Endothelial cell of umbilical vein (primary cell): ENCODE measurements at regions not wholly inside any gene's neighbourhood (a gene's known extent, or its start where the extent isn't known, plus 50 kb on each side); places are given as distances from the start of the nearest gene placed in this dataset.

ENCODE experiments used
- BruUV-seq: library from RNA; stranded (reverse); fragments of 400-500 nt; replicated peaks from 2 replicates; lab custom pipeline; 2021; lab: Mats Ljungman, UMichigan
- CTCF ChIA-PET: fragments of 300-600, 350-600 bp; sonication (Branson Sonifier 250); formaldehyde crosslinking; loops from one replicate; lab custom pipeline; 2021; ENCODE audit warnings: antibody characterized with exemption, inconsistent platforms; lab: Charles Lee
- POLR2A ChIA-PET: fragments of 300-600, 350-600 bp; sonication (Branson Sonifier 250); formaldehyde crosslinking; loops from one replicate; lab custom pipeline; 2021; ENCODE audit warnings: antibody characterized with exemption, inconsistent platforms; lab: Charles Lee
- DNase-seq: peaks from one replicate; pipeline ENCODE4 v3.0.0-alpha.2; 2011; ENCODE audit warnings: low read depth, low spot score
- FAIRE-seq: peaks from 2 replicates; lab custom pipeline; 2011; peaks lifted over from hg19 to GRCh38; lab: Jason Lieb, UNC
- H2AFZ ChIP-seq: 2 replicates; pipeline ENCODE4 v1.6.0; 2012; ENCODE audit warnings: low read depth, low read length, control low read depth, inconsistent platforms
- H3K27ac ChIP-seq: 2 replicates; pipeline ENCODE4 v1.5.1; 2011; ENCODE audit warnings: low read depth, mild to moderate bottlenecking, control low read depth, low read length, moderate library complexity; ENCODE audit not compliant: insufficient read depth
- H3K27me3 ChIP-seq, 2 experiments: 2 replicates each; pipeline versions ENCODE4 v1.6.0 to v1.6.1; 2011; ENCODE audit warnings: low read length in 2 of 2, mixed read lengths in 1 of 2; ENCODE audit not compliant: control insufficient read depth in 2 of 2, insufficient read depth in 2 of 2
- H3K36me3 ChIP-seq, 2 experiments: 2 replicates in 1 of 2; 3 replicates in 1 of 2; pipeline ENCODE4 v1.5.1; 2011; ENCODE audit warnings: low read length in 2 of 2, mild to moderate bottlenecking in 1 of 2, moderate library complexity in 1 of 2; ENCODE audit not compliant: control insufficient read depth in 2 of 2, insufficient read depth in 2 of 2; ENCODE audit errors: extremely low read depth in 1 of 2
- H3K4me1 ChIP-seq: 3 replicates; pipeline ENCODE4 v1.5.1; 2011; ENCODE audit warnings: mild to moderate bottlenecking, low read length; ENCODE audit not compliant: control insufficient read depth, insufficient read depth; ENCODE audit errors: extremely low read depth
- H3K4me2 ChIP-seq: 2 replicates; pipeline ENCODE4 v1.6.1; 2011; ENCODE audit warnings: low read length, control low read depth, mixed read lengths; ENCODE audit not compliant: insufficient read depth
- H3K4me3 ChIP-seq, 3 experiments: fragments of 200-600 bp in 1 of 3; sonication (generic), shearing (Covaris generic) in 1 of 3; replicated peaks in 1 of 3; 2 replicates each; pipeline ENCODE4 v1.5.1; 2011 to 2016; ENCODE audit warnings: control low read depth in 3 of 3, low read length in 3 of 3, mild to moderate bottlenecking in 2 of 3, inconsistent platforms in 1 of 3, low read depth in 1 of 3, moderate library complexity in 1 of 3; ENCODE audit not compliant: insufficient read depth in 1 of 3
- H3K79me2 ChIP-seq: 2 replicates; pipeline ENCODE4 v1.6.0; 2012; ENCODE audit warnings: low read length, inconsistent platforms; ENCODE audit not compliant: control insufficient read depth, insufficient read depth
- H3K9ac ChIP-seq: replicated peaks from 2 replicates; pipeline ENCODE3; 2011; ENCODE audit warnings: low read length, control low read depth; ENCODE audit not compliant: insufficient read depth; ENCODE audit errors: extremely low read depth
- H3K9me1 ChIP-seq: replicated peaks from 3 replicates; pipeline ENCODE4 v1.6.0; 2011; ENCODE audit warnings: mild to moderate bottlenecking, low read length; ENCODE audit not compliant: control insufficient read depth, insufficient read depth; ENCODE audit errors: extremely low read depth
- H3K9me3 ChIP-seq: replicated peaks from 2 replicates; pipeline ENCODE4 v1.5.1; 2012; ENCODE audit warnings: low read length, inconsistent platforms; ENCODE audit not compliant: control insufficient read depth, insufficient read depth
- H4K20me1 ChIP-seq: replicated peaks from 2 replicates; pipeline ENCODE3; 2011; ENCODE audit warnings: mild to moderate bottlenecking, low read length; ENCODE audit not compliant: control insufficient read depth, insufficient read depth; ENCODE audit errors: extremely low read depth
- CTCF ChIP-seq, 2 donors: IDR thresholded peaks; 1 replicate in 1 of 2; 2 replicates in 1 of 2; pipeline ENCODE4 v1.5.1; 2011; ENCODE audit warnings: low read length in 2 of 2, mild to moderate bottlenecking in 2 of 2, moderate library complexity in 2 of 2, control low read depth in 1 of 2, inconsistent platforms in 1 of 2, low read depth in 1 of 2; ENCODE audit not compliant: insufficient read depth in 1 of 2; ENCODE audit errors: extremely low read depth in 1 of 2
- FOS ChIP-seq: IDR thresholded peaks from 2 replicates; pipeline ENCODE4 v1.6.1; 2011; ENCODE audit warnings: mild to moderate bottlenecking, low read length, moderate library complexity, borderline replicate concordance; ENCODE audit not compliant: insufficient read depth
- GATA2 ChIP-seq: IDR thresholded peaks from 2 replicates; pipeline ENCODE4 v1.7.0; 2011; ENCODE audit warnings: low read depth, mild to moderate bottlenecking, moderate library complexity, mixed read lengths, low read length; ENCODE audit not compliant: insufficient read length, insufficient read depth
- JUN ChIP-seq: IDR thresholded peaks from 2 replicates; pipeline ENCODE4 v1.6.1; 2011; ENCODE audit warnings: borderline replicate concordance, low read depth; ENCODE audit not compliant: insufficient read length, insufficient read depth
- POLR2A ChIP-seq: IDR thresholded peaks from 2 replicates; pipeline ENCODE4 v1.6.1; 2012; ENCODE audit warnings: low read depth, mild to moderate bottlenecking, control low read depth, low read length
- dilution Hi-C: fragments of 300-500 bp; cut with MboI; formaldehyde crosslinking; loops from one replicate; pipeline ENCODE4 v1.15.0; 2019; ENCODE audit warnings: low sequenced_read_pairs; ENCODE audit not compliant: extremely low pct_ligation_motif_present
- intact Hi-C: fragments of 100-400 bp; cut with micrococcal nuclease; formaldehyde crosslinking; loops from one replicate; pipeline ENCODE4 v1.10.0; 2022

GRCh38 chr12:19674437-19674836 is 235.1 kb downstream of the AEBP2 start:
- no peak for FAIRE-seq
- POLR2A ChIA-PET: no interaction called here

More at GRCh38 chr12:19674437-19674836, 235.1 kb downstream of the AEBP2 start:
- H2AFZ ChIP-seq: no peak overlapping the region
- H3K79me2 ChIP-seq: no peaks in the 10 kb centered on the region
- H3K9me3 ChIP-seq: no peaks in the 10 kb centered on the region
- CTCF ChIA-PET: no interaction called here
- H3K9ac ChIP-seq: no peak overlapping the region
- H3K9me1 ChIP-seq: no peaks in the 10 kb centered on the region
- BruUV-seq: no TSS peak
- dilution Hi-C loops (no loop called here), intact Hi-C loops (no loop called here)
- H3K27ac ChIP-seq: no peak overlapping the region
- H3K4me1 ChIP-seq: no peaks in the 10 kb centered on the region
- TF ChIP-seq FOS: no peak
- TF ChIP-seq JUN: no peak
- no peak for TF ChIP-seq POLR2A
- TF ChIP-seq GATA2: no peak
- no peak for TF ChIP-seq CTCF (IDR thresholded peaks at IDR 0.05; ENCODE audit: extremely low read depth in 1 of 2, insufficient read depth in 1 of 2, low read depth in 1 of 2, low read length in 2 of 2)
- H3K27me3 ChIP-seq: no peaks in the 10 kb centered on the region
- H4K20me1 ChIP-seq: no peaks in the 10 kb centered on the region
- H3K4me3 ChIP-seq: no peak overlapping the region
- no peak overlapping the region for H3K4me2 ChIP-seq
- no peaks in the 10 kb centered on the region for H3K36me3 ChIP-seq
- no peak for DNase-seq
